MCF 10A (cell line): ENCODE measurements at regions not wholly inside any gene's neighbourhood (a gene's known extent, or its start where the extent isn't known, plus 50 kb on each side); places are given as distances from the start of the nearest gene placed in this dataset.

Experiments used
- BruUV-seq: library from RNA; stranded (reverse); fragments of 400-500 nt; replicated peaks from 2 replicates; lab custom pipeline; 2021; lab: Mats Ljungman, UMichigan
- CTCF ChIA-PET: fragments of 300-600 bp; sonication (Branson Sonifier 250); formaldehyde crosslinking; extraction: SDS; loops from one replicate; lab custom pipeline; 2021; ENCODE audit warnings: antibody characterized with exemption, inconsistent platforms; lab: Yijun Ruan, JAX
- POLR2A ChIA-PET: fragments of 300-600, 350-650 bp; sonication (Branson Sonifier 250); formaldehyde crosslinking; extraction: SDS; loops from one replicate; lab custom pipeline; 2020; ENCODE audit warnings: antibody characterized with exemption, inconsistent platforms; lab: Yijun Ruan, JAX
- DNase-seq: peaks from one replicate; pipeline ENCODE4 v3.0.0-alpha.2; 2018; ENCODE audit not compliant: unreplicated experiment
- H3K27ac Mint-ChIP-seq: one replicate; pipeline ENCODE4 v1.8.0; 2022; ENCODE audit warnings: mild to moderate bottlenecking, low read depth, mixed read lengths; ENCODE audit not compliant: unreplicated experiment
- H3K27me3 Mint-ChIP-seq: one replicate; pipeline ENCODE4 v1.8.0; 2022; ENCODE audit warnings: mixed read lengths; ENCODE audit not compliant: insufficient read depth, unreplicated experiment
- H3K36me3 Mint-ChIP-seq: one replicate; pipeline ENCODE4 v1.8.0; 2022; ENCODE audit warnings: mild to moderate bottlenecking, moderate library complexity, mixed read lengths; ENCODE audit not compliant: insufficient read depth, unreplicated experiment
- H3K4me1 Mint-ChIP-seq: one replicate; pipeline ENCODE4 v1.8.0; 2022; ENCODE audit warnings: mixed read lengths; ENCODE audit not compliant: insufficient read depth, unreplicated experiment
- H3K4me3 Mint-ChIP-seq: one replicate; pipeline ENCODE4 v1.8.0; 2022; ENCODE audit warnings: mild to moderate bottlenecking, moderate library complexity, mixed read lengths; ENCODE audit not compliant: unreplicated experiment
- H3K9me3 Mint-ChIP-seq: one replicate; pipeline ENCODE4 v1.8.0; 2022; ENCODE audit warnings: mixed read lengths; ENCODE audit not compliant: unreplicated experiment
- intact Hi-C: fragments of 100-400 bp; cut with micrococcal nuclease; formaldehyde crosslinking; loops from 2 replicates; pipeline ENCODE4 v1.14.1; 2022
- TF ChIP-seq, protein P1 (sequence below): fragments of 200-600 bp; IDR thresholded peaks from one replicate; pipeline ENCODE4 v1.8.0; 2022; ENCODE audit warnings: antibody characterized with exemption, mild to moderate bottlenecking; ENCODE audit not compliant: unreplicated experiment

DNA sequence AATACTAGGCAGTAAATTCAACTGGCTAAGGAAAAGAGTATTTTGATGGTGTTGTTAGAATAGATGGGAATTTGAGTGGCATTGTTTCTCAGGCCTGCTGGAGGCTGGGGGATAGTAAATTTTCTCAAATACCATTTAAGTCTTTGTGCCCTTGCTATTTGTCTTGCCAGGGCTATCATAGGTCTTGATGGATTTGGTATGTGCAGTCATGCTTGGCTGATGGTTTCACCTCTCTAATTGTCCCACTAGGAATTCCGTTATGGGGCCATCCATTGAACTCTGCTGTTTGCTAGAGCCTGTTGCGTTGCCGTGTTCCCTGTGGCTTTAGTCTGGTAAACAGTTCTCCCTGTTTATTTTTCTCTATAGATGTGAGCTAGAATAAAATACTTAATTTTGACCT lies 438.1 kb upstream of the FAM98A start:
- TF ChIP-seq, protein P1, sequence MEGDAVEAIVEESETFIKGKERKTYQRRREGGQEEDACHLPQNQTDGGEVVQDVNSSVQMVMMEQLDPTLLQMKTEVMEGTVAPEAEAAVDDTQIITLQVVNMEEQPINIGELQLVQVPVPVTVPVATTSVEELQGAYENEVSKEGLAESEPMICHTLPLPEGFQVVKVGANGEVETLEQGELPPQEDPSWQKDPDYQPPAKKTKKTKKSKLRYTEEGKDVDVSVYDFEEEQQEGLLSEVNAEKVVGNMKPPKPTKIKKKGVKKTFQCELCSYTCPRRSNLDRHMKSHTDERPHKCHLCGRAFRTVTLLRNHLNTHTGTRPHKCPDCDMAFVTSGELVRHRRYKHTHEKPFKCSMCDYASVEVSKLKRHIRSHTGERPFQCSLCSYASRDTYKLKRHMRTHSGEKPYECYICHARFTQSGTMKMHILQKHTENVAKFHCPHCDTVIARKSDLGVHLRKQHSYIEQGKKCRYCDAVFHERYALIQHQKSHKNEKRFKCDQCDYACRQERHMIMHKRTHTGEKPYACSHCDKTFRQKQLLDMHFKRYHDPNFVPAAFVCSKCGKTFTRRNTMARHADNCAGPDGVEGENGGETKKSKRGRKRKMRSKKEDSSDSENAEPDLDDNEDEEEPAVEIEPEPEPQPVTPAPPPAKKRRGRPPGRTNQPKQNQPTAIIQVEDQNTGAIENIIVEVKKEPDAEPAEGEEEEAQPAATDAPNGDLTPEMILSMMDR, result no peak
- ChIA-PET POLR2A (no interaction called here), CTCF (interaction anchor here (1.0 kb wide), 1 partner anchor 12 kb away, joined by 3 read pairs; no protein-coding TSS in a partner anchor)
- H3K4me3 Mint-ChIP-seq, result no peak overlapping the region
- DNase-seq, result no peak
- intact Hi-C loops, result no loop called here
- no peak overlapping the region for H3K27ac Mint-ChIP-seq
- no TSS peak for BruUV-seq
- no peaks in the 10 kb centered on the region for H3K9me3 Mint-ChIP-seq
- H3K36me3 Mint-ChIP-seq, result no peaks in the 10 kb centered on the region
- H3K4me1 Mint-ChIP-seq, result no peaks in the 10 kb centered on the region
- H3K27me3 Mint-ChIP-seq, result no peaks in the 10 kb centered on the region

DNA sequence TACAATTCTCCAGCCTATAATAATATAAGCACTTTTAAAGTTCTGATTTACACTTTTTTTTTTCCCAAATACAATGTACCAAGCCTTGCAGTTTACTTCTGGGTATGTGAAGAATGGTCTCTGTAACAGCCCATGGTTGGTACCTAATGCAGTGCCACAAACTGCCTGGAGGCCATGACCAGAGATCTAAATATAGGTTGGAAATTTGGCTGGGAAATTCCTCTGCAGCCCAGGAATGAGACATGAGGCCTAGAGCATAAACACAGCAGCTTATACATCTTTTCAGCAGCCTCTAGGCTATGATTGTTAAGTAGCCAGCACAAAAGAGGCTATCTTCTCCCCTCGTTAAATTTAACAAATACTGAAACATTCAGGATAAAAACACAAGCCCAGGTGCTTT lies 432.0 kb upstream of the FAM98A start:
- ChIA-PET CTCF (no interaction called here), POLR2A (no interaction called here)
- BruUV-seq, result no TSS peak
- TF ChIP-seq, protein P1, result no peak
- Mint-ChIP-seq H3K4me1 (no peaks in the 10 kb centered on the region), H3K36me3 (no peaks in the 10 kb centered on the region), H3K4me3 (no peak overlapping the region), H3K27ac (no peak overlapping the region), H3K27me3 (no peaks in the 10 kb centered on the region), H3K9me3 (no peaks in the 10 kb centered on the region)
- intact Hi-C loops, result no loop called here
- DNase-seq, result no peak

DNA sequence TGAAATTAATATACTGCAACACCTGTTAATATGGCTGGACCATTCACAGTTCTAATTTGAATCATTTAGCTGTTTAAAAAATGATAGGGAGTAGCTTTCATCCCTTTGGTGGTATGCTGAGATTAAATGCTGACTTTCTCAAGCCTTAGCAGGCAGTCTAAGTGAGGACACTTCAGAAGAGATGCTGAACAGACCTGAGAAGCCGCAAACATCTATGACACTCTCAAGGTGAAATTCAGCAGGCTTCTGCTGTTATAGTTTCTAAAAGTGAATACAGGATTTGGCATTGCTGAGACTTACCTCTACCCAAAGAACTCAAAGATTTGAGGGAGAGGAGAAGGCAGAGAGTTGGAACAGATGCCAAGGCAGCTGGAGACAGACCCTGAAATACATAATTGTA lies 431.2 kb upstream of the FAM98A start:
- no TSS peak for BruUV-seq
- Mint-ChIP-seq H3K4me1 (no peaks in the 10 kb centered on the region), H3K27ac (no peak overlapping the region), H3K36me3 (no peaks in the 10 kb centered on the region), H3K4me3 (no peak overlapping the region), H3K27me3 (no peaks in the 10 kb centered on the region), H3K9me3 (no peaks in the 10 kb centered on the region)
- ChIA-PET CTCF (no interaction called here), POLR2A (no interaction called here)
- TF ChIP-seq, protein P1, result no peak
- intact Hi-C loops, result no loop called here
- DNase-seq, result no peak

DNA sequence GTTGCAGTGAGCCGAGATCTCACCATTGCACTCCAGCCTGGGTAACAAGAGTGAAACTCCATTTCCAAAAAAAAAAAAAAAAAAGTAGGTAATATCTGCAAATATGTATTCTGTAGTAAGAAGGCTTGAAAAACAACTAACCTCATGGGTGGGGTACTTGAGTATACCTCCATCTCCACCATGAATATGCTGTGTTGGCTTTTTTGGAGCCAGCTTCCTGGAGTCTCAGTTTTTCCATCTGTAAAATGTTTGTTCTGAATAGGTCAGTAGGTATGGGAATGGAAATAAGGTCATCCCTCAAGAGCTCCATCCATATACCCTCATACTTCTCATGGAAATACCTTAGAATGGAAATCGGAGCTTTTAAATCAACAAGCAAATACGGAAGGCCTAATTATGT lies 430.0 kb upstream of the FAM98A start:
- BruUV-seq, result no TSS peak
- H3K4me3 Mint-ChIP-seq, result no peak overlapping the region
- intact Hi-C loops, result no loop called here
- no peaks in the 10 kb centered on the region for H3K9me3 Mint-ChIP-seq
- TF ChIP-seq, protein P1, result no peak
- H3K27ac Mint-ChIP-seq, result no peak overlapping the region
- H3K4me1 Mint-ChIP-seq, result no peaks in the 10 kb centered on the region
- DNase-seq, result no peak
- no peaks in the 10 kb centered on the region for H3K27me3 Mint-ChIP-seq
- CTCF ChIA-PET, result interaction anchor here (0.7 to 1.1 kb wide), 2 partner anchors 16 to 430 kb away, joined by 3 to 4 read pairs; no protein-coding TSS in a partner anchor
- H3K36me3 Mint-ChIP-seq, result no peaks in the 10 kb centered on the region
- POLR2A ChIA-PET, result no interaction called here
